HG03432 (cell line): ENCODE measurements at regions not wholly inside any gene's neighbourhood (a gene's known extent, or its start where the extent isn't known, plus 50 kb on each side); places are given as distances from the start of the nearest gene placed in this dataset.
"Not testable (repeated sequence)": the region's sequence is repeated elsewhere in the genome, so short reads cannot be mapped to it uniquely, and the experiment has no call there.

ENCODE experiments used
- ATAC-seq: cut with Tn5 transposase; IDR thresholded peaks from one replicate; pipeline ENCODE4 v1.9.1; 2021; ENCODE audit warnings: mild to moderate bottlenecking, moderate library complexity; ENCODE audit not compliant: unreplicated experiment

- ATAC-seq, result no peak
Observed at GRCh38 chr20:29687438-29687837, 1570.0 kb upstream of the DEFB115 start.

GRCh38 chr20:29689411-29690225, 1567.8 kb upstream of the DEFB115 start:
- no peak for ATAC-seq

DNA sequence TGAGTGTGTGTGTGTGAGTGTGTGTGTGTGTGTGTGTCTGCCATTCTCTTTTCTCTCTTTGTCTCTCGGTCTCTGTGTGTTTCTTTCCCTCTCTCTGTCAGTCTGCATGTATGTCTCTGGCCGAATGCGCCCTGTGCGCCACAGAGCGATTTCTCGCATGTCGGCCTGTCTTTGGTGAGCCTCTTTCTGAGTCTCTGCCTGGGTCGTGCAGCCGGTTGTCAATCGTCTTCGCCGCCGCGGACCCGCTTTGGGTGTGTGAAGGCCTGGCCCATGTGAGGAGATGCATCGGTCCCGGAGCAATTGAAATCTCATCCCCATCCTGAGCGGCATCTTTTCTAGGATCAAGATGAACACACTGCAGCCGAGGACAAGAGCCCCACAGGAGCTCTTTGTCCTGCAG, 1567.2 kb upstream of the DEFB115 start:
- no peak for ATAC-seq

- no peak for ATAC-seq
Observed at GRCh38 chr20:29740601-29740950, 1516.9 kb upstream of the DEFB115 start.

DNA sequence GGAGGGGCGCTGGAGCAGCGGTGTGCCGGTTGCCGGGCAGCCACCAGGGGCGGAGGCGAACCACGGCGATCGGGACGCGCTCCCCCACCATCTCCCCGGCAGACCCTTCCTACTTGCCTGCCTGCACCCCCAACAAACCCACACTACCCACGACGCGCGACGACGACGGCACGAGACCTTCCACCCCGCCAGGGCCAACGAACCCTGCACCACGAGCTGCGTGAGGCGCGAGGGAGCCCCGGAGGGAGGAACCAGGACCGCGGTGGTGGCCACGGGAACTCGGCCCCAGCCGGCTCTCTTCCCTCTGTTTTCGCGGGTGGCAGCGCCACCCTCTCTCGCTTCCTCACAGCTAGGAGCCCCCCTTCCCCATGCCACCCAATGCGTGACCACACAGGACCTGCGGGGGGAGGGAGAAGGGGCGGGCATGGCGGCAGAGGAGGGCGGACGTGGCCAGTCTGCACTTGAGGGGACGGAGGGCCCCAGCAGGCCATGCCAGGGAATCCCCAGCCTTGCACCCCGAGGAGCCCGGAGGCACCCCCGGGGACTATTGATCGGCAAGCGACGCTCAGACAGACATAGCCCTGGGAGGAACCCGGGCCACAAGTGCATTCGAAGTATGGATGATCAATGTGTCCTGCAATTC, 1516.4 kb upstream of the DEFB115 start:
- ATAC-seq, result no peak

DNA sequence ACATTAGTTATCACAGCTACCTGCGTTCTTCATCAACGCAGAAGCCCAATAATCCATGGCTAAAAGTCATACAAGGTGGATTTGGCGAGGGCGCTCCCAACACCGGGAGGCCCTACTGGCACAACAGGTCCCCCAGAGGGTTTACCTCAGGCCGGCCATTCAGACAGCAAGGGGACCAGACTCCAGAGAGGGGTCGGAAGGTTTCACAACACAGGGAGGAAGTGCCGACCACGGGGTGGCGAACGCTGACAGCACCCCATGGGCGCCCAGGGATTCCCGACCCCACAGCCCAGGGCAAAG, 1515.9 kb upstream of the DEFB115 start:
- ATAC-seq, result no peak

GRCh38 chr20:29741894-29742698, 1515.4 kb upstream of the DEFB115 start:
- no peak for ATAC-seq

DNA sequence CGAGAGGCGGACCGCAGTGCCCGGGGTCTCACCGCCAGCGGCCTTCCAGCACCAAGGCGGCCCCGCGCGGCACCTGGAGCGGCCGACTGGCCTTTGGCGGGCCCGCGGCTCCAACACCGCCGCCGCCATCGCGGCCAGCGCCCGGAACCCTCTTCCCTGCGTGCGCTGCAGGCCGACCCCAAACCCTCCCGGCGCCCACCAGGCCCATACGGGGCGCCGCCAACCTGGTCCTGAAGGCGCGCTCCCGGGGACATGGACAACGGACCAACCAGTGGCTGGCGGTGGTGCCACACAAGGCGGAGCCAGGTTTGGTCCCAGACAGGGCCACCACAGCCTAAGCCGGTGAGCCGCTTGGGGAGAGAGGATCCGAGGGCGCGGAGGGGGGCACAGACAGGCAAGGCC, 1514.8 kb upstream of the DEFB115 start:
- ATAC-seq, result no peak

GRCh38 chr20:29743101-29743931, 1514.1 kb upstream of the DEFB115 start:
- no peak for ATAC-seq

DNA sequence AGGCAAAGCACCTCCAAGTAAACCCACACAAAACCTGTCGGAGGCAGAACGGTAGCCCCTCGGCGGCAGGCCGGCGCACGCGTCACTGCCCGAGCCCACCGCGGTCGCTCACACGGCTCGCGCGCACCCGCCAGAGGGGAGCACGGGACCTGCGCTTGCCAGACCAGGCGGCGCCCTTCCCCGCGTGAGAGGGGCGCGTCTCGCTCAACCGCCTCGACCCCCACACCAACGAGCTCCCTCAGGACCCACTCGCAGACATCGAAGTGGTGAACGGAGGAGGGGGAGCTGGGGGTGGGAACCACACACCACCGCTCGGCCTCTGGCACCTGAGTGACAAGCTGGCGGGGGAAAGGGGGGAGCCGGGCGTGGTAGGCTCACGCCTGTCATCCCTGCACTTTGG, 1513.4 kb upstream of the DEFB115 start:
- ATAC-seq, result no peak

DNA sequence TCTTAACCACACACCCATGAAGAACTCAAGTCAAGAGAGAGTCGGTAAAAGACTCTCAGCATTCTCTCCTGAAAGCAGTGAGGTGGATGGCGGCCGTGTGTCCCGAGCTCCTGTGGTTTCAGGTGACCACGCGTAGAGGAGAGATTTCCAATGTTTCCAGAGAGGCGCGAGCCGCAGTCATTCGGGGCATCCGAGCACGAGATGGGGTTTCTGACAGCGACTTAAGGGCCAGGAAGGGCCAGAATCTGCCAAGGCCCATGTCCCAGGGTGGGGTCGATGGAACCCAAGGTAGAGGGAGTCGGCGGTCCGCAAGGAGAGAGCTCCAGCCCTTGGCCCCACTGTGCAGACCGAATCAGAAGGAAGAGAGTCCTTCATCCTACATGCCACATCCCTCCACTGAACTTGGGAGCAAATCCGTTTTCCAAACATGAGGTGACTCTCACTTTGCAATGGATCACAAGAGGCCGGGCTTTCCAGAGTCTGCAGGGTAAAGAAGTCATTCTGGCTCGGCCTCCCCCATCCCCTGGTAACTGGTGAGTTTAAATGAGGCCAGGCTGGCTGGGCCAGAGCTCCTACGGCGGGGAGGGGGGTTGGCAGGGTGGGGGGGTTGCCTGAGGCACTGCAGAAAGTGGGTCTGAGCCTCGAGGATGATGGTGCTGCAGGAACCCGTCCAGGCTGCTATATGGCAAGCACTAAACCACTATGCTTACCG, 1511.8 kb upstream of the DEFB115 start:
- ATAC-seq, result not testable (repeated sequence)

DNA sequence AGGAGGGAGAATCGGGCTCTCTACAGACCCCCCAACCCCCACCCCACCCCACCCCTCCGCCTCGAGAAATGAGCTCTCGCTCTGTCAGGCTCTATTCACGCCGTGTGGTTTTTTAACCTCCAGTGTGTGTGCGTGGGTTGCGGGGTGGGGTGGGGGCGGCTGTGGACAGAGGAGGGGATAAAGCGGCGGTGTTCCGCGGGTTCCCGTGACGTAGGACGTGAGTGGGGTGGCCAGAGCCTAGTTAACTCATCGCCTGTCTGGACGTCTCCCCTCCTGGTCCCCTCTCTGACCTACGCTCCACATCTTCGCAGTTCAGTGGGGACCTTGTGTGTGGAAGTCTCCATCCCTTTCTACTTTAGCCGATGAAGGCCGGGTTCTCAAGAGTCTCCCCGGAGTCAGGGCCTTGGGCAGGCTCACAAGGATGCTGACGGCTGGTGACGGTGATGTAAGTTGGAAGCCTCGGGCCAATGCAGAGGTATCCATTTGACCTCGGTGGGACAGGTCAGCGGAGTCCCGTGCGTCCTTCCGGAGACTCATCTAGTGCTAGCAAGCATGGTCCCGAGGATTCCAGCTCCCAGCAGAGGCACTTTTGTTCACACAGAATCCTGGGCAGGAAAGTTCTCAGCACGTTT, 1507.1 kb upstream of the DEFB115 start:
- ATAC-seq, result no peak

GRCh38 chr20:29752644-29753425, 1504.6 kb upstream of the DEFB115 start:
- not testable (repeated sequence) for ATAC-seq

GRCh38 chr20:29753426-29753746, 1504.1 kb upstream of the DEFB115 start:
- not testable (repeated sequence) for ATAC-seq

DNA sequence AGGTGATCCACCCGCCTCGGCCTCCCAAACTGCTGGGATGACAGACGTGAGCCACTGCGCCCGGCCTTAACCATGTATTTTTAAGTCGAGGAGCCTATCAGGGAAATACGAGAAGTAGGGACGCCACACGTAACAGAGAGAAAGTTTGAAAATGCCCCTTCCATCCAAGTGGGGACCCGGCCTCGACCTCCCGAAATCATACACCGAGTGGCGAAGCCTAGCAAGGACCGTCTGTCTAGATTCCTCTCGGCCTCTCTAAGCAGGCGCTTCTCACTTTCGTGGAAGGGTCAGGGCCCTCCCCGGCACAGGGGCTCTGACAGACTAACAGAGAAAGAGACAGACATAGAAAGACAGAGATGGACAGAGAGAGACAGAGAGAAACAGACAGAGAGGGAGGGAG, 1503.6 kb upstream of the DEFB115 start:
- not testable (repeated sequence) for ATAC-seq

- ATAC-seq, result not testable (repeated sequence)
Observed at GRCh38 chr20:29755854-29756498, 1501.5 kb upstream of the DEFB115 start.

GRCh38 chr20:29756664-29757063, 1500.8 kb upstream of the DEFB115 start:
- ATAC-seq, result no peak

DNA sequence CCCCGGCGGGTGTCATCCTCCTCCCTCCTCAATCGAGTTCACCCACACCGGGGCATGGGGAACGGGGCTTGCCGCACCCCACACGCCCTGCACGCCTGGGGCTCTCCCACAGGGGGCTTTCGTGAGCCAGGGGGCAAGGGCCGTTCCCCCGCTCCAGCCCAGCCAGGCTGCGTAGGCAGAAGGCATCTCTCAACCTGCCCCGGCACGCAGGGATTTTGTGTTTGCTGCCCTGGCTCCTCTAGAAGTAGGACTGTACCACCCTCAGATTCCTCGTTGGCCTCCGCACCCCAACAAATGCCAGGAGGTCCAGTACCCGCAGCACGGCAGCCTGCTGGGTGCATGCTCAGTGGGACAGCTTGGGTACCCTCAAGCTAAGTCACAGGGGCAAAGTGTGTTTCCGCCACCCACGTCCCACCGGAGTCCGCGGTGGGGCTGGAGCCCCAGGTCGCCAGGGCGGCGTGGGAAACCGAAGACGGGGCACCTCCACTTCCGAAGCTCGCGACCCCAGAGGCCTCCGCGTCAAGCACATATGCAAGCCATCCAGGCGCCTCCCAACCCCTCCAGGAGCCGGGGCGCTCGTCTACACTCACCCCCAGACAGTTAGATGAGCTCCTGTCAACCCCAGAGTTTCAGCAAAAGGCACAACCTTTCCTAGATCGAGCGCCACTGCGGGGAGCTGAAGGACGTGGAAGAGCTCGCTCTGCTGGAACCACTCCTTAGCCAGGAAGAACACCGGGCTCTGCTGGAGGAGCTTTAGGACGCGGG, 1495.7 kb upstream of the DEFB115 start:
- not testable (repeated sequence) for ATAC-seq
